HEK293 (cell line): ENCODE measurements at regions not wholly inside any gene's neighbourhood (a gene's known extent, or its start where the extent isn't known, plus 50 kb on each side); places are given as distances from the start of the nearest gene placed in this dataset.

ENCODE experiments used
- CTCF ChIA-PET: fragments of 350-600 bp; formaldehyde crosslinking; extraction: SDS; loops from one replicate; lab custom pipeline; 2021; ENCODE audit warnings: antibody characterized with exemption; lab: Yijun Ruan, JAX
- POLR2A ChIA-PET: fragments of 300-600 bp; formaldehyde crosslinking; extraction: SDS; loops from one replicate; lab custom pipeline; 2020; ENCODE audit warnings: antibody characterized with exemption, inconsistent platforms; lab: Yijun Ruan, JAX
- H3K27ac ChIP-seq: fragments of 200-500 bp; sonication (Bioruptor generic); 2 replicates; pipeline ENCODE4 v1.5.1; 2014; ENCODE audit warnings: low read depth, low read length, control low read depth, inconsistent platforms; ENCODE audit errors: extremely low read depth
- H3K36me3 ChIP-seq, 2 experiments: fragments of 200-500 bp in 1 of 2; sonication (Bioruptor generic) in 1 of 2; 1 replicate in 1 of 2; 2 replicates in 1 of 2; pipeline ENCODE4 v1.5.1; 2014 to 2017; ENCODE audit warnings: inconsistent platforms in 2 of 2, low read length in 2 of 2; ENCODE audit not compliant: control insufficient read depth in 2 of 2, insufficient read depth in 1 of 2
- H3K4me1 ChIP-seq: fragments of 200-500 bp; sonication (Bioruptor generic); 2 replicates; pipeline ENCODE4 v1.5.1; 2014; ENCODE audit warnings: mild to moderate bottlenecking, low read length, inconsistent platforms; ENCODE audit not compliant: control insufficient read depth, insufficient read depth
- H3K4me3 ChIP-seq: 2 replicates; pipeline ENCODE4 v1.5.1; 2011; ENCODE audit warnings: low read depth, mild to moderate bottlenecking, control low read depth, low read length, moderate library complexity
- H3K9me3 ChIP-seq: fragments of 200-500 bp; sonication (Bioruptor generic); 2 replicates; pipeline ENCODE4 v1.5.1; 2014; ENCODE audit warnings: low read depth, low read length, inconsistent platforms; ENCODE audit not compliant: control insufficient read depth, insufficient read depth
- CTCF ChIP-seq: fragments of 450-650 bp; formaldehyde crosslinking; IDR thresholded peaks from 2 replicates; pipeline ENCODE4 v1.5.1; 2016; ENCODE audit warnings: missing biosample characterization, missing genetic modification characterization
- INSM2 ChIP-seq: fragments of 450-650 bp; formaldehyde crosslinking; IDR thresholded peaks from 2 replicates; pipeline ENCODE4 v1.5.1; 2016; ENCODE audit warnings: missing biosample characterization, missing genetic modification characterization
- KLF10 ChIP-seq: fragments of 450-650 bp; IDR thresholded peaks from 2 replicates; pipeline ENCODE4 v1.5.1; 2018; ENCODE audit warnings: missing biosample characterization, mild to moderate bottlenecking, missing genetic modification characterization
- PRDM1 ChIP-seq: fragments of 450-650 bp; formaldehyde crosslinking; IDR thresholded peaks from 2 replicates; pipeline ENCODE4; 2016; ENCODE audit warnings: missing biosample characterization, missing genetic modification characterization
- SCRT1 ChIP-seq: fragments of 450-650 bp; formaldehyde crosslinking; IDR thresholded peaks from 2 replicates; pipeline ENCODE4 v1.5.1; 2016; ENCODE audit warnings: missing biosample characterization, missing genetic modification characterization, borderline replicate concordance
- TRIM28 ChIP-seq: IDR thresholded peaks from 2 replicates; pipeline ENCODE4 v1.6.1; 2011; ENCODE audit warnings: low read length, control low read depth, borderline replicate concordance
- WT1 ChIP-seq: fragments of 450-650 bp; formaldehyde crosslinking; IDR thresholded peaks from 2 replicates; pipeline ENCODE4 v1.5.1; 2016; ENCODE audit warnings: missing biosample characterization, missing genetic modification characterization
- ZFHX2 ChIP-seq: fragments of 450-650 bp; formaldehyde crosslinking; conservative IDR thresholded peaks from 2 replicates; pipeline ENCODE4 v1.5.1; 2016; ENCODE audit warnings: missing biosample characterization, missing genetic modification characterization
- ZIC2 ChIP-seq: fragments of 450-650 bp; formaldehyde crosslinking; IDR thresholded peaks from 2 replicates; pipeline ENCODE4 v1.5.1; 2016; ENCODE audit warnings: missing biosample characterization, missing genetic modification characterization
- ZNF10 ChIP-seq: fragments of 450-650 bp; formaldehyde crosslinking; IDR thresholded peaks from 2 replicates; pipeline ENCODE4 v1.5.1; 2017; ENCODE audit warnings: missing biosample characterization, missing genetic modification characterization
- ZNF248 ChIP-seq: fragments of 450-650 bp; formaldehyde crosslinking; IDR thresholded peaks from 2 replicates; pipeline ENCODE4 v1.5.1; 2017; ENCODE audit warnings: missing biosample characterization, missing genetic modification characterization
- ZNF302 ChIP-seq: fragments of 450-650 bp; formaldehyde crosslinking; IDR thresholded peaks from 2 replicates; pipeline ENCODE4 v1.5.1; 2016; ENCODE audit warnings: missing biosample characterization, missing genetic modification characterization, low read depth
- ZNF350 ChIP-seq: fragments of 450-650 bp; formaldehyde crosslinking; IDR thresholded peaks from 2 replicates; pipeline ENCODE4 v1.5.0; 2017; ENCODE audit warnings: missing biosample characterization, mild to moderate bottlenecking, missing genetic modification characterization
- ZNF354C ChIP-seq: fragments of 450-650 bp; formaldehyde crosslinking; IDR thresholded peaks from 2 replicates; pipeline ENCODE4 v1.5.1; 2016; ENCODE audit warnings: missing biosample characterization, missing genetic modification characterization, low read depth, borderline replicate concordance
- ZNF366 ChIP-seq: fragments of 450-650 bp; formaldehyde crosslinking; conservative IDR thresholded peaks from 2 replicates; pipeline ENCODE4 v1.5.1; 2016; ENCODE audit warnings: missing biosample characterization, missing genetic modification characterization
- ZNF391 ChIP-seq: fragments of 450-650 bp; formaldehyde crosslinking; IDR thresholded peaks from 2 replicates; pipeline ENCODE4 v1.5.1; 2016; ENCODE audit warnings: low read depth, missing biosample characterization, missing genetic modification characterization, borderline replicate concordance
- ZNF514 ChIP-seq: fragments of 450-650 bp; formaldehyde crosslinking; IDR thresholded peaks from 2 replicates; pipeline ENCODE4 v1.5.1; 2016; ENCODE audit warnings: missing biosample characterization, missing genetic modification characterization
- ZNF530 ChIP-seq: fragments of 450-650 bp; formaldehyde crosslinking; IDR thresholded peaks from 2 replicates; pipeline ENCODE4 v1.5.1; 2016; ENCODE audit warnings: low read depth, missing biosample characterization, missing genetic modification characterization
- ZNF654 ChIP-seq: fragments of 450-650 bp; formaldehyde crosslinking; IDR thresholded peaks from 2 replicates; pipeline ENCODE4 v1.5.1; 2016; ENCODE audit warnings: low read depth, missing biosample characterization, missing genetic modification characterization
- ZNF664 ChIP-seq: fragments of 450-650 bp; formaldehyde crosslinking; IDR thresholded peaks from 2 replicates; pipeline ENCODE4 v1.5.1; 2016; ENCODE audit warnings: missing biosample characterization, missing genetic modification characterization
- ZNF701 ChIP-seq: fragments of 450-650 bp; formaldehyde crosslinking; IDR thresholded peaks from 2 replicates; pipeline ENCODE4 v1.5.1; 2016; ENCODE audit warnings: missing biosample characterization, missing genetic modification characterization

- TF ChIP-seq ZNF391, result no peak
- no peak for TF ChIP-seq WT1 (tag by site-specific recombination)
- TF ChIP-seq ZNF350 (tag by site-specific recombination), result no peak
- TF ChIP-seq SCRT1 (tag by site-specific recombination), result no peak
- no peak for TF ChIP-seq ZNF354C (tag by site-specific recombination)
- 0 out of 2 replicates have a peak, but pooled peaks have one; percentile 15 for TF ChIP-seq PRDM1
- peak; percentile 85 for TF ChIP-seq ZNF654 (tag by site-specific recombination)
- no peak for TF ChIP-seq ZIC2 (tag by site-specific recombination)
- no peak for TF ChIP-seq ZNF514
- peak; percentile 66; the same call in 1 of the 2 replicates for TF ChIP-seq CTCF
- TF ChIP-seq KLF10, result no peak
- peak; percentile 48; the same call in 1 of the 2 replicates for TF ChIP-seq ZNF366 (tag by site-specific recombination)
- no peak for TF ChIP-seq ZNF248 (tag by site-specific recombination)
- no peak for TF ChIP-seq ZNF302 (tag by site-specific recombination)
- TF ChIP-seq INSM2, result no peak
- no peak for TF ChIP-seq ZNF10 (tag by site-specific recombination)
- TF ChIP-seq ZNF530, result no peak
- TF ChIP-seq ZFHX2 (tag by site-specific recombination), result no peak
Observed at GRCh38 chr17:412211-413015, 59.8 kb upstream of the RPH3AL start (continued).

GRCh38 chr17:411421-412120 is 59.0 kb upstream of the RPH3AL start:
- no peak for TF ChIP-seq ZNF664
- TF ChIP-seq ZNF701 (tag by site-specific recombination), result no peak
- TF ChIP-seq TRIM28, result no peak
- TF ChIP-seq, all 188 proteins: peak for 0
- Histone ChIP-seq H3K36me3 (peaks cover 0 to 3% of the 10 kb centered on the region in 2 experiments; a peak in 1 of 3 replicates), H3K4me3 (no peak overlapping the region), H3K9me3 (no peaks in the 10 kb centered on the region), H3K27ac (no peak overlapping the region), H3K4me1 (peaks cover 6% of the 10 kb centered on the region)
- ChIA-PET CTCF (interaction anchor here (0.5 to 3.2 kb wide), 50 partner anchors 9 to 839 kb away, joined by 3 to 173 read pairs (median 4); partner anchors contain the start of genes NXN and TIMM22), POLR2A (interaction anchor here (1.1 to 1.2 kb wide), 5 partner anchors 10 to 585 kb away, joined by 3 to 7 read pairs (median 3); partner anchors contain the start of gene TIMM22)
